Esophagus muscularis mucosa (tissue), 4 donors: ENCODE measurements at regions not wholly inside any gene's neighbourhood (a gene's known extent, or its start where the extent isn't known, plus 50 kb on each side); places are given as distances from the start of the nearest gene placed in this dataset.

Experiments
- CTCF ChIP-seq, 3 experiments: fragments of 200-600 bp in 2 of 3; fragments of 450-650 bp in 1 of 3; sonication (generic) in 2 of 3; IDR thresholded peaks; one replicate each; pipeline ENCODE4 v1.5.1; 2017 to 2019; ENCODE audit warnings: antibody characterized with exemption in 3 of 3, mild to moderate bottlenecking in 2 of 3, moderate library complexity in 1 of 3
- EP300 ChIP-seq: sonication (generic); formaldehyde crosslinking; IDR thresholded peaks from one replicate; pipeline ENCODE4 v1.6.1; 2017; ENCODE audit warnings: antibody characterized with exemption
- POLR2AphosphoS5 ChIP-seq, 2 donors: sonication (generic); formaldehyde crosslinking; IDR thresholded peaks; one replicate each; pipeline ENCODE4 v1.6.1; 2017; ENCODE audit warnings: antibody characterized with exemption in 2 of 2

GRCh38 chrX:128250621-128251020, 198.4 kb upstream of the ACTRT1 start:
- TF ChIP-seq CTCF (IDR thresholded peaks at IDR 0.05) (no peak), EP300 (no peak), POLR2AphosphoS5 (IDR thresholded peaks at IDR 0.05) (no peak)
